HCT116 (cell line): ENCODE measurements at regions not wholly inside any gene's neighbourhood (a gene's known extent, or its start where the extent isn't known, plus 50 kb on each side); places are given as distances from the start of the nearest gene placed in this dataset.

ENCODE experiments used
- EZH2 ChIP-seq: fragments of 200-600 bp; sonication (generic); IDR thresholded peaks from 2 replicates; pipeline ENCODE4 v1.6.1; 2017; ENCODE audit warnings: antibody characterized with exemption, mixed run types
- POLR2AphosphoS5 ChIP-seq: IDR thresholded peaks from 2 replicates; pipeline ENCODE4 v1.6.1; 2011; ENCODE audit warnings: mild to moderate bottlenecking, low read depth, low read length, moderate library complexity
- RAD21 ChIP-seq: IDR thresholded peaks from 2 replicates; pipeline ENCODE4 v1.6.1; 2012; ENCODE audit warnings: low read depth, mild to moderate bottlenecking
- ZNF274 ChIP-seq: fragments of 200-500 bp; sonication (Bioruptor generic); IDR thresholded peaks from 2 replicates; pipeline ENCODE4 v1.6.1; 2014; ENCODE audit warnings: mild to moderate bottlenecking, low read depth, low read length, inconsistent platforms
- TF ChIP-seq, protein P1 (sequence below), 3 experiments: fragments of 200-600 bp in 1 of 3; sonication (generic) in 1 of 3; IDR thresholded peaks in 2 of 3; conservative IDR thresholded peaks in 1 of 3; 2 replicates each; pipeline ENCODE4 v1.5.1; 2012 to 2017; ENCODE audit warnings: low read depth in 2 of 3, low read length in 2 of 3, antibody characterized with exemption in 1 of 3, borderline replicate concordance in 1 of 3, control low read depth in 1 of 3, mild to moderate bottlenecking in 1 of 3, mixed read lengths in 1 of 3, mixed run types in 1 of 3, moderate library complexity in 1 of 3; ENCODE audit not compliant: insufficient read depth in 1 of 3
- TF ChIP-seq, protein P2 (sequence below): IDR thresholded peaks from 2 replicates; pipeline ENCODE4 v1.6.1; 2012; ENCODE audit warnings: low read depth
- TF ChIP-seq, protein P3 (sequence below): IDR thresholded peaks from 2 replicates; pipeline ENCODE4 v1.6.1; 2012
- TF ChIP-seq, protein P4 (sequence below): IDR thresholded peaks from 2 replicates; pipeline ENCODE4 v1.6.1; 2011; ENCODE audit warnings: mild to moderate bottlenecking, low read length, moderate library complexity; ENCODE audit not compliant: insufficient replicate concordance; ENCODE audit errors: extremely low read depth

DNA sequence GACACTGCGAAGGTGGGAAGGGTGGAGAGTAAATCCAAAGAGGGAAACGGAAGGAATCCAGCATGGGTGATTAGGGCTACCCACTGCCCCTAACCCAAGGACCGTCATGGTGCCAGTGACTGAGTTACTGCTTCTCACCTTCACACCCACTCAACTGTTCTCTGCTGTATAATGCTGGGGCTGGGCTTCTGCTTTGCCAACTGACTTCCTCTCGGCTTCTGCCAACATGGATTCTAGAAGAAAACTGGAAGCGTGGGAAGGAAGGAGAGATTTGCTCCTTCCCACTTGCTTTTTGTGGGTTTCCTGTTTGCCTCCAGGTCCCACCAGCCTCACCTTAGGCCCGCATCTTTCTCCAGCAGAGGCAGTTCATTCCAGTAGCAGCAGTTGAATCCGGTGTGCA lies 153.5 kb upstream of the RAI14 start:
- TF ChIP-seq, protein P1, sequence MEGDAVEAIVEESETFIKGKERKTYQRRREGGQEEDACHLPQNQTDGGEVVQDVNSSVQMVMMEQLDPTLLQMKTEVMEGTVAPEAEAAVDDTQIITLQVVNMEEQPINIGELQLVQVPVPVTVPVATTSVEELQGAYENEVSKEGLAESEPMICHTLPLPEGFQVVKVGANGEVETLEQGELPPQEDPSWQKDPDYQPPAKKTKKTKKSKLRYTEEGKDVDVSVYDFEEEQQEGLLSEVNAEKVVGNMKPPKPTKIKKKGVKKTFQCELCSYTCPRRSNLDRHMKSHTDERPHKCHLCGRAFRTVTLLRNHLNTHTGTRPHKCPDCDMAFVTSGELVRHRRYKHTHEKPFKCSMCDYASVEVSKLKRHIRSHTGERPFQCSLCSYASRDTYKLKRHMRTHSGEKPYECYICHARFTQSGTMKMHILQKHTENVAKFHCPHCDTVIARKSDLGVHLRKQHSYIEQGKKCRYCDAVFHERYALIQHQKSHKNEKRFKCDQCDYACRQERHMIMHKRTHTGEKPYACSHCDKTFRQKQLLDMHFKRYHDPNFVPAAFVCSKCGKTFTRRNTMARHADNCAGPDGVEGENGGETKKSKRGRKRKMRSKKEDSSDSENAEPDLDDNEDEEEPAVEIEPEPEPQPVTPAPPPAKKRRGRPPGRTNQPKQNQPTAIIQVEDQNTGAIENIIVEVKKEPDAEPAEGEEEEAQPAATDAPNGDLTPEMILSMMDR (IDR thresholded peaks at IDR 0.05 in 2 of 3, conservative IDR thresholded peaks at IDR 0.05 in 1 of 3; ENCODE audit: borderline replicate concordance in 1 of 3, insufficient read depth in 1 of 3, low read depth in 2 of 3, low read length in 2 of 3): no peak
- TF ChIP-seq, protein P2, sequence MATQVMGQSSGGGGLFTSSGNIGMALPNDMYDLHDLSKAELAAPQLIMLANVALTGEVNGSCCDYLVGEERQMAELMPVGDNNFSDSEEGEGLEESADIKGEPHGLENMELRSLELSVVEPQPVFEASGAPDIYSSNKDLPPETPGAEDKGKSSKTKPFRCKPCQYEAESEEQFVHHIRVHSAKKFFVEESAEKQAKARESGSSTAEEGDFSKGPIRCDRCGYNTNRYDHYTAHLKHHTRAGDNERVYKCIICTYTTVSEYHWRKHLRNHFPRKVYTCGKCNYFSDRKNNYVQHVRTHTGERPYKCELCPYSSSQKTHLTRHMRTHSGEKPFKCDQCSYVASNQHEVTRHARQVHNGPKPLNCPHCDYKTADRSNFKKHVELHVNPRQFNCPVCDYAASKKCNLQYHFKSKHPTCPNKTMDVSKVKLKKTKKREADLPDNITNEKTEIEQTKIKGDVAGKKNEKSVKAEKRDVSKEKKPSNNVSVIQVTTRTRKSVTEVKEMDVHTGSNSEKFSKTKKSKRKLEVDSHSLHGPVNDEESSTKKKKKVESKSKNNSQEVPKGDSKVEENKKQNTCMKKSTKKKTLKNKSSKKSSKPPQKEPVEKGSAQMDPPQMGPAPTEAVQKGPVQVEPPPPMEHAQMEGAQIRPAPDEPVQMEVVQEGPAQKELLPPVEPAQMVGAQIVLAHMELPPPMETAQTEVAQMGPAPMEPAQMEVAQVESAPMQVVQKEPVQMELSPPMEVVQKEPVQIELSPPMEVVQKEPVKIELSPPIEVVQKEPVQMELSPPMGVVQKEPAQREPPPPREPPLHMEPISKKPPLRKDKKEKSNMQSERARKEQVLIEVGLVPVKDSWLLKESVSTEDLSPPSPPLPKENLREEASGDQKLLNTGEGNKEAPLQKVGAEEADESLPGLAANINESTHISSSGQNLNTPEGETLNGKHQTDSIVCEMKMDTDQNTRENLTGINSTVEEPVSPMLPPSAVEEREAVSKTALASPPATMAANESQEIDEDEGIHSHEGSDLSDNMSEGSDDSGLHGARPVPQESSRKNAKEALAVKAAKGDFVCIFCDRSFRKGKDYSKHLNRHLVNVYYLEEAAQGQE: no peak
- no peak for TF ChIP-seq RAD21
- TF ChIP-seq, protein P3, sequence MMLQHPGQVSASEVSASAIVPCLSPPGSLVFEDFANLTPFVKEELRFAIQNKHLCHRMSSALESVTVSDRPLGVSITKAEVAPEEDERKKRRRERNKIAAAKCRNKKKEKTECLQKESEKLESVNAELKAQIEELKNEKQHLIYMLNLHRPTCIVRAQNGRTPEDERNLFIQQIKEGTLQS: no peak
- TF ChIP-seq EZH2: no peak
- TF ChIP-seq, protein P4, sequence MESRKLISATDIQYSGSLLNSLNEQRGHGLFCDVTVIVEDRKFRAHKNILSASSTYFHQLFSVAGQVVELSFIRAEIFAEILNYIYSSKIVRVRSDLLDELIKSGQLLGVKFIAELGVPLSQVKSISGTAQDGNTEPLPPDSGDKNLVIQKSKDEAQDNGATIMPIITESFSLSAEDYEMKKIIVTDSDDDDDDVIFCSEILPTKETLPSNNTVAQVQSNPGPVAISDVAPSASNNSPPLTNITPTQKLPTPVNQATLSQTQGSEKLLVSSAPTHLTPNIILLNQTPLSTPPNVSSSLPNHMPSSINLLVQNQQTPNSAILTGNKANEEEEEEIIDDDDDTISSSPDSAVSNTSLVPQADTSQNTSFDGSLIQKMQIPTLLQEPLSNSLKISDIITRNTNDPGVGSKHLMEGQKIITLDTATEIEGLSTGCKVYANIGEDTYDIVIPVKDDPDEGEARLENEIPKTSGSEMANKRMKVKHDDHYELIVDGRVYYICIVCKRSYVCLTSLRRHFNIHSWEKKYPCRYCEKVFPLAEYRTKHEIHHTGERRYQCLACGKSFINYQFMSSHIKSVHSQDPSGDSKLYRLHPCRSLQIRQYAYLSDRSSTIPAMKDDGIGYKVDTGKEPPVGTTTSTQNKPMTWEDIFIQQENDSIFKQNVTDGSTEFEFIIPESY: no peak
- TF ChIP-seq POLR2AphosphoS5: no peak
- TF ChIP-seq ZNF274: no peak
